ENCODE measurements at regions not wholly inside any gene's neighbourhood (a gene's known extent, or its start where the extent isn't known, plus 50 kb on each side); places are given as distances from the start of the nearest gene placed in this dataset.
"Not testable (repeated sequence)": the region's sequence is repeated elsewhere in the genome, so short reads cannot be mapped to it uniquely, and the experiment has no call there.

DNA sequence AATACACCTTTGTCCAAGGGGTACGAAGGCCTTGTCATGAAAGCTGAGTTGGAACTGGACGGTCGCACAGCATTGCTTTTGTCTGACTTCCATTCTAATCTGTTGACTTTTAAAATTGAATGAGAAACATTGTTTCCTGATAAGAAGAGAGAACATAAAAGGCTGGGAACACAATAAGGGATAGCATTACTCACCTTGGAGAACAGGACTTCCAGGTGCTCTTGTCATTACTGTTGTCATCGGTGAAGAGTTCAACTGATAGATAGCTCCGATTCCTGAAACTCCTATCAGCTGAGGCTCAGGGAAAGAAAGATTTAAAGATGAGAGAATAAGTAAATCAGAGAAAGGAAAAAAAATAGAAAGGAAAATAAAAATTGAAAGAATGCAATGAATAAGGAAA lies 351.1 kb downstream of the KCNJ2 start:
- DNase-seq (ENCODE audit: low read depth): no peak
- Histone ChIP-seq H3K36me3 (ENCODE audit: control insufficient read depth, insufficient read depth, low read length) (no peaks in the 10 kb centered on the region), H3K4me3 (ENCODE audit: low read depth, low read length) (no peak overlapping the region), H3K27me3 (ENCODE audit: control insufficient read depth, insufficient read depth, low read length) (no peaks in the 10 kb centered on the region)
- TF ChIP-seq, protein P1, sequence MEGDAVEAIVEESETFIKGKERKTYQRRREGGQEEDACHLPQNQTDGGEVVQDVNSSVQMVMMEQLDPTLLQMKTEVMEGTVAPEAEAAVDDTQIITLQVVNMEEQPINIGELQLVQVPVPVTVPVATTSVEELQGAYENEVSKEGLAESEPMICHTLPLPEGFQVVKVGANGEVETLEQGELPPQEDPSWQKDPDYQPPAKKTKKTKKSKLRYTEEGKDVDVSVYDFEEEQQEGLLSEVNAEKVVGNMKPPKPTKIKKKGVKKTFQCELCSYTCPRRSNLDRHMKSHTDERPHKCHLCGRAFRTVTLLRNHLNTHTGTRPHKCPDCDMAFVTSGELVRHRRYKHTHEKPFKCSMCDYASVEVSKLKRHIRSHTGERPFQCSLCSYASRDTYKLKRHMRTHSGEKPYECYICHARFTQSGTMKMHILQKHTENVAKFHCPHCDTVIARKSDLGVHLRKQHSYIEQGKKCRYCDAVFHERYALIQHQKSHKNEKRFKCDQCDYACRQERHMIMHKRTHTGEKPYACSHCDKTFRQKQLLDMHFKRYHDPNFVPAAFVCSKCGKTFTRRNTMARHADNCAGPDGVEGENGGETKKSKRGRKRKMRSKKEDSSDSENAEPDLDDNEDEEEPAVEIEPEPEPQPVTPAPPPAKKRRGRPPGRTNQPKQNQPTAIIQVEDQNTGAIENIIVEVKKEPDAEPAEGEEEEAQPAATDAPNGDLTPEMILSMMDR (IDR thresholded peaks at IDR 0.05; ENCODE audit: insufficient read depth, low read length, poor library complexity, severe bottlenecking): no peak

DNA sequence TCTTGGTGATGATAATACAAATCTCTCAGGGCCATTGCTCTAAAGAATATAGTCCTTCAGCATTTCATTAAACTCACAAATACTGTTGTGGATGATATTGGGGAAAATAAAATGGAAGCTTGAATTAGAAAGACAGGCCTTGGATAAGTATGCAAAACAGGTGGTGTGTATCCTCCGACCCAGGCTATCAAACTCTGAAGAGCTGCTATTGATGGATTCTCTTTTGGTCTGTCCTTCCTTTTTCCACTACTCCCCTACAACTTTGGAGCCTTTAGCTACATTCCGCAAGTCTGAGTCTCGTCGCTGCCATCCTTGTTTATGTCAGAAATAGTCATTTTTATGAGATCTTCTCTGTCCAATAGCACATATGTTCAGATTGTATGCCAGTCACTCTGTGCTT lies 351.6 kb downstream of the KCNJ2 start:
- TF ChIP-seq, protein P1 (IDR thresholded peaks at IDR 0.05; ENCODE audit: insufficient read depth, low read length, poor library complexity, severe bottlenecking): no peak
- H3K4me3 ChIP-seq (ENCODE audit: low read depth, low read length): no peak overlapping the region
- H3K27me3 ChIP-seq (ENCODE audit: control insufficient read depth, insufficient read depth, low read length): no peaks in the 10 kb centered on the region
- H3K36me3 ChIP-seq (ENCODE audit: control insufficient read depth, insufficient read depth, low read length): no peaks in the 10 kb centered on the region
- DNase-seq (ENCODE audit: low read depth): no peak

DNA sequence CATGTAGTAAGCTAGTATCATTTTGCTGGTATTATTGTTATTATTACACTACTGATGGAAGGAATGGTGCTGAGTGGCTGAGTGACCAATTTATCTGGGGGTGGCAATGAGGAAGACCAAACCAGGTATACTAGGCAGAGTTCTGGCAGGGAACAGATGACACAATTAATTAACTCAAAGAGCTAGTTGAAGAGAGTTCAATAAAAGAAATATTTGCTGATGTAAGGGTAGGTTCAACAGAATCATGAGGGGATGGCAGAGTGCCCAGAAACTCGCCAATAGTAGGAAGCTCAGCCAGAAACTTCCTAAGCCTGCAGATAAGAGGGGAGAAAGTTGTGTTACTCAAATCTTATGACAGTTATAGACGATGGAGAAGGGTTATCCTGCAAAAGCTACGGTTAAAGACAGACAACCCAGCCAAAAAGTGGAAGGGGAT lies 352.5 kb downstream of the KCNJ2 start:
- Histone ChIP-seq H3K27me3 (ENCODE audit: control insufficient read depth, insufficient read depth, low read length) (no peaks in the 10 kb centered on the region), H3K4me3 (ENCODE audit: low read depth, low read length) (no peak overlapping the region), H3K36me3 (ENCODE audit: control insufficient read depth, insufficient read depth, low read length) (no peaks in the 10 kb centered on the region)
- TF ChIP-seq, protein P1 (IDR thresholded peaks at IDR 0.05; ENCODE audit: insufficient read depth, low read length, poor library complexity, severe bottlenecking): no peak
- DNase-seq (ENCODE audit: low read depth): no peak

DNA sequence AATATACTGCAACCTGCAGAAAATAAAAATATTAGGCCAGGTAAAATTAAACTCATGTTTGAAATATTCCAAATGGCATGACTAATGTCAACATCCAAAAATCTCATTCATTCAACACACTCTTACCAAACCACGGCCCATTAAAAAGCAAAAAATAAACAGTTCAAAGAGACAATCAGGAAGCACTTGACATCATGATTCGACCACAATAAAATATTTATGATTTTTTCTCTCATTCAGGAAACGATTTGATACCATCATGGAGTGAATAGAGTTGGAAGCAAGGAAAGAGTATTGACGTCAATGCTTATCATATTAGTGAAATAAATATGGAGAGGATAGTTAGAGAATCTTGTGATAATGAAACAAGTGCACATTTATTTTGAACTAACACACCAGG lies 354.1 kb downstream of the KCNJ2 start:
- no peaks in the 10 kb centered on the region for H3K36me3 ChIP-seq (ENCODE audit: control insufficient read depth, insufficient read depth, low read length)
- TF ChIP-seq, protein P1 (IDR thresholded peaks at IDR 0.05; ENCODE audit: insufficient read depth, low read length, poor library complexity, severe bottlenecking): no peak
- no peak for DNase-seq (ENCODE audit: low read depth)
- no peaks in the 10 kb centered on the region for H3K27me3 ChIP-seq (ENCODE audit: control insufficient read depth, insufficient read depth, low read length)
- H3K4me3 ChIP-seq (ENCODE audit: low read depth, low read length): no peak overlapping the region

DNA sequence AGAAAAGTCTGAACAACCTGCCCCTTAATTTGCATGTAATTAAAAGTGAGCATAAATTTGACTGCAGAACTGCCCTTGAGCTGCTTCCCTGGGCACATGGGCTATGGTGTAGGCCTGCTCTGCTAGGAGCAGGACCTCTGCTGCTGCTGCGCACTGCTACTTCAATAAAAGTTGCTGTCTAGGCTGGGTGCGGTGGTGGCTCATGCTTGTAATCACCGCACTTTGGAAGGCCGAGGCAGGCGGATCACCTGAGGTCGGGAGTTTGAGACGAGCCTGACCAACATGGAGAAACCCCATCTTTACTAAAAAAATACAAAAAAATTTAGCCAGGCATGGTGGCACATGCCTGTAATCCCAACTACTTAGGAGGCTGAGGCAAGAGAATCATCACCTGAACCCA lies 355.7 kb downstream of the KCNJ2 start:
- H3K4me3 ChIP-seq (ENCODE audit: low read depth, low read length); H3K36me3 ChIP-seq (ENCODE audit: control insufficient read depth, insufficient read depth, low read length); DNase-seq (ENCODE audit: low read depth); H3K27me3 ChIP-seq (ENCODE audit: control insufficient read depth, insufficient read depth, low read length): not testable (repeated sequence)

DNA sequence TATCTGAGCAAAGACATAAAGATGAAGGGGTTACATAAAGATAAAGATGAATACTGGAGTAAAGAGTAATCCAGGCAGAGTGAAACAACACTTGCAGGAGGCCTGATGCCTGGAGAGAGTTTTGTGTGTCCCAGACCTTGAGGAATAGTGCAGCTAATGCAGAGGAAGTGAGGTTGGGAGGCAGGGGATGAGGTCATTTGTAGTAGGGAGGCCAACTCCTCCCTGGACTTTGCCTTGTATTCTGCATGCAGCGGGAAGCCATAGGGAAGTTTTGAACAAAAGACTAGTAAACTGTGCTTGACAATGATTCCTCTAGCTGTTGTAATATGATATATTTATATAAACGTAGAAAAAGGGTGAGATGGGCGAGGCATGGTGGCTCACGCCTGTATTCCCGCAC lies 356.6 kb downstream of the KCNJ2 start:
- Histone ChIP-seq H3K4me3 (ENCODE audit: low read depth, low read length) (no peak overlapping the region), H3K36me3 (ENCODE audit: control insufficient read depth, insufficient read depth, low read length) (no peaks in the 10 kb centered on the region), H3K27me3 (ENCODE audit: control insufficient read depth, insufficient read depth, low read length) (no peaks in the 10 kb centered on the region)
- no peak for DNase-seq (ENCODE audit: low read depth)
- TF ChIP-seq, protein P1 (IDR thresholded peaks at IDR 0.05; ENCODE audit: insufficient read depth, low read length, poor library complexity, severe bottlenecking): no peak
